ENCODE measurements at regions not wholly inside any gene's neighbourhood (a gene's known extent, or its start where the extent isn't known, plus 50 kb on each side); places are given as distances from the start of the nearest gene placed in this dataset.
"Not testable (repeated sequence)": the region's sequence is repeated elsewhere in the genome, so short reads cannot be mapped to it uniquely, and the experiment has no call there.

- DNase-seq: not testable (repeated sequence)
Observed at GRCh38 chr3:127435299-127435698, 147.5 kb upstream of the PRR20G start.

GRCh38 chr3:127431066-127431465 is 143.2 kb upstream of the PRR20G start:
- DNase-seq: no peak

- no peak for DNase-seq
Observed at GRCh38 chr3:127428344-127428997, 140.6 kb upstream of the PRR20G start.

- DNase-seq: no peak
Observed at GRCh38 chr3:127427666-127428065, 139.8 kb upstream of the PRR20G start.

- DNase-seq: no peak
Observed at GRCh38 chr3:127427156-127427555, 139.3 kb upstream of the PRR20G start.

GRCh38 chr3:127426444-127427153 is 138.8 kb upstream of the PRR20G start:
- no peak for DNase-seq

GRCh38 chr3:127425505-127426443 is 137.9 kb upstream of the PRR20G start:
- no peak for DNase-seq

- DNase-seq: no peak
Observed at GRCh38 chr3:127424766-127425504, 137.1 kb upstream of the PRR20G start.

GRCh38 chr3:127423856-127424765 is 136.3 kb upstream of the PRR20G start:
- DNase-seq: no peak

- no peak for DNase-seq
Observed at GRCh38 chr3:127422663-127423375, 135.0 kb upstream of the PRR20G start.

GRCh38 chr3:127421943-127422662 is 134.3 kb upstream of the PRR20G start:
- no peak for DNase-seq

GRCh38 chr3:127420829-127421228 is 133.0 kb upstream of the PRR20G start:
- DNase-seq: no peak

- no peak for DNase-seq
Observed at GRCh38 chr3:127419641-127420553, 132.1 kb upstream of the PRR20G start.

- no peak for DNase-seq
Observed at GRCh38 chr3:127419182-127419581, 131.3 kb upstream of the PRR20G start.

GRCh38 chr3:127418560-127419147 is 130.8 kb upstream of the PRR20G start:
- no peak for DNase-seq

- DNase-seq: no peak
Observed at GRCh38 chr3:127417709-127418559, 130.1 kb upstream of the PRR20G start.

GRCh38 chr3:127413871-127414270 is 126.0 kb upstream of the PRR20G start:
- no peak for DNase-seq

GRCh38 chr3:127413318-127413673 is 125.5 kb upstream of the PRR20G start:
- DNase-seq: no peak
